Endodermal cell (in vitro differentiated cells): ENCODE measurements at regions not wholly inside any gene's neighbourhood (a gene's known extent, or its start where the extent isn't known, plus 50 kb on each side); places are given as distances from the start of the nearest gene placed in this dataset.
"Not testable (repeated sequence)": the region's sequence is repeated elsewhere in the genome, so short reads cannot be mapped to it uniquely, and the experiment has no call there.

Source experiments
- DNase-seq: peaks from one replicate; pipeline ENCODE4 v3.0.0-alpha.2; 2017
- H3K27ac ChIP-seq: 2 replicates; pipeline ENCODE4 v1.5.1; 2013; ENCODE audit warnings: mild to moderate bottlenecking, low read depth, low read length, moderate library complexity
- H3K27me3 ChIP-seq: 2 replicates; pipeline ENCODE4 v1.6.1; 2013; ENCODE audit warnings: mild to moderate bottlenecking, low read length, moderate library complexity; ENCODE audit not compliant: insufficient read depth, control insufficient read depth, poor library complexity, severe bottlenecking
- H3K36me3 ChIP-seq: 2 replicates; pipeline ENCODE4 v1.7.0; 2013; ENCODE audit warnings: mild to moderate bottlenecking, low read length, moderate library complexity; ENCODE audit not compliant: control insufficient read depth, insufficient read depth
- H3K4me1 ChIP-seq: one replicate; pipeline ENCODE4 v1.7.0; 2013; ENCODE audit warnings: low read length; ENCODE audit not compliant: control insufficient read depth, insufficient read depth
- H3K4me3 ChIP-seq: 2 replicates; pipeline ENCODE4 v1.5.1; 2013; ENCODE audit warnings: mild to moderate bottlenecking, low read length, moderate library complexity
- H3K9ac ChIP-seq: 2 replicates; pipeline ENCODE4 v1.6.1; 2013; ENCODE audit warnings: mild to moderate bottlenecking, low read length, moderate library complexity; ENCODE audit not compliant: poor library complexity, severe bottlenecking; ENCODE audit errors: extremely low read depth
- H3K9me3 ChIP-seq: 2 replicates; pipeline ENCODE4 v1.6.1; 2013; ENCODE audit warnings: mild to moderate bottlenecking, low read length, moderate library complexity; ENCODE audit not compliant: control insufficient read depth
- H3K27ac Mint-ChIP-seq: 2 replicates; pipeline ENCODE4 v1.8.0; 2020; ENCODE audit warnings: mixed read lengths
- H3K27me3 Mint-ChIP-seq: 2 replicates; pipeline ENCODE4 v1.8.0; 2021; ENCODE audit warnings: mild to moderate bottlenecking, mixed read lengths; ENCODE audit not compliant: insufficient read depth
- H3K36me3 Mint-ChIP-seq: 2 replicates; pipeline ENCODE4 v1.8.0; 2020; ENCODE audit warnings: low read depth, mixed read lengths
- H3K4me1 Mint-ChIP-seq: 2 replicates; pipeline ENCODE4 v1.8.0; 2020; ENCODE audit warnings: mixed read lengths
- H3K4me3 Mint-ChIP-seq: 2 replicates; pipeline ENCODE4 v1.8.0; 2020; ENCODE audit warnings: mild to moderate bottlenecking, moderate library complexity, mixed read lengths
- H3K9me3 Mint-ChIP-seq: 2 replicates; pipeline ENCODE4 v1.8.0; 2020; ENCODE audit warnings: mild to moderate bottlenecking, mixed read lengths
- WGBS, 2 experiments: methylation state at CpG; one replicate each; pipeline versions ENCODE4 v1.1.5 to v1.1.7; 2013; ENCODE audit warnings: missing lambda C conversion rate in 2 of 2, mixed read lengths in 1 of 2; ENCODE audit not compliant: insufficient coverage in 1 of 2, insufficient read length in 1 of 2; 5-methylcytosine and 5-hydroxymethylcytosine counted together
- TF ChIP-seq, protein P1 (sequence below): fragments of 200-600 bp; sonication (generic); conservative IDR thresholded peaks from 2 replicates; pipeline ENCODE4 v1.5.0; 2021; ENCODE audit warnings: antibody characterized with exemption, mild to moderate bottlenecking

DNA sequence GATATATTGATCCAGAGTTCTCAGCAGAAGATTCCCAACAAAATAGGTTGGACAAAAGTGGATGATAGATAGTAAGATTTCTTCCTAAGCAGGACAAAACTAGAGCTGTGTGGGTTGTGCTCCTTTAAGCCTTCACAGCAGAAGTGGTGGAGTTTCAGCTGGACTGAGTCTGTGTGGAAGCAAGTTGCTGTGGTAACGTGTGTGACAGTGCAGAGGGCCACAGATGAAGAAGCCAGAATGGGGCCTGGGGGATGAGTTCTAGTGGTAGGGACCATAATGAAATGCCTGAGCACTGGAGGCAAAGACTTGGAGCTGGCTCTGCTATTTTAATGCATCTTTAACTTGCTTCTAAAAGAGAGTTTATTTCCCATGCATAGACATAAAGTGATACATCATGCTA is 238.7 kb upstream of the POGK start:
- H3K4me1 ChIP-seq: no peaks in the 10 kb centered on the region
- peaks cover 4% of the 10 kb centered on the region for H3K9me3 Mint-ChIP-seq
- H3K9me3 ChIP-seq: no peaks in the 10 kb centered on the region
- 87 to 100% methylated on average over 1 of the region's 1 CpG for WGBS, 2 experiments
- H3K27ac Mint-ChIP-seq: no peak overlapping the region
- no peak overlapping the region for H3K4me3 Mint-ChIP-seq
- H3K36me3 ChIP-seq: no peaks in the 10 kb centered on the region
- no peak overlapping the region for H3K4me3 ChIP-seq
- no peak for DNase-seq
- TF ChIP-seq, protein P1, sequence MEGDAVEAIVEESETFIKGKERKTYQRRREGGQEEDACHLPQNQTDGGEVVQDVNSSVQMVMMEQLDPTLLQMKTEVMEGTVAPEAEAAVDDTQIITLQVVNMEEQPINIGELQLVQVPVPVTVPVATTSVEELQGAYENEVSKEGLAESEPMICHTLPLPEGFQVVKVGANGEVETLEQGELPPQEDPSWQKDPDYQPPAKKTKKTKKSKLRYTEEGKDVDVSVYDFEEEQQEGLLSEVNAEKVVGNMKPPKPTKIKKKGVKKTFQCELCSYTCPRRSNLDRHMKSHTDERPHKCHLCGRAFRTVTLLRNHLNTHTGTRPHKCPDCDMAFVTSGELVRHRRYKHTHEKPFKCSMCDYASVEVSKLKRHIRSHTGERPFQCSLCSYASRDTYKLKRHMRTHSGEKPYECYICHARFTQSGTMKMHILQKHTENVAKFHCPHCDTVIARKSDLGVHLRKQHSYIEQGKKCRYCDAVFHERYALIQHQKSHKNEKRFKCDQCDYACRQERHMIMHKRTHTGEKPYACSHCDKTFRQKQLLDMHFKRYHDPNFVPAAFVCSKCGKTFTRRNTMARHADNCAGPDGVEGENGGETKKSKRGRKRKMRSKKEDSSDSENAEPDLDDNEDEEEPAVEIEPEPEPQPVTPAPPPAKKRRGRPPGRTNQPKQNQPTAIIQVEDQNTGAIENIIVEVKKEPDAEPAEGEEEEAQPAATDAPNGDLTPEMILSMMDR: no peak
- H3K27ac ChIP-seq: no peak overlapping the region
- H3K9ac ChIP-seq: no peak overlapping the region
- H3K36me3 Mint-ChIP-seq: no peaks in the 10 kb centered on the region
- H3K27me3 ChIP-seq: no peaks in the 10 kb centered on the region
- H3K27me3 Mint-ChIP-seq: no peaks in the 10 kb centered on the region
- peaks cover 7% of the 10 kb centered on the region for H3K4me1 Mint-ChIP-seq

DNA sequence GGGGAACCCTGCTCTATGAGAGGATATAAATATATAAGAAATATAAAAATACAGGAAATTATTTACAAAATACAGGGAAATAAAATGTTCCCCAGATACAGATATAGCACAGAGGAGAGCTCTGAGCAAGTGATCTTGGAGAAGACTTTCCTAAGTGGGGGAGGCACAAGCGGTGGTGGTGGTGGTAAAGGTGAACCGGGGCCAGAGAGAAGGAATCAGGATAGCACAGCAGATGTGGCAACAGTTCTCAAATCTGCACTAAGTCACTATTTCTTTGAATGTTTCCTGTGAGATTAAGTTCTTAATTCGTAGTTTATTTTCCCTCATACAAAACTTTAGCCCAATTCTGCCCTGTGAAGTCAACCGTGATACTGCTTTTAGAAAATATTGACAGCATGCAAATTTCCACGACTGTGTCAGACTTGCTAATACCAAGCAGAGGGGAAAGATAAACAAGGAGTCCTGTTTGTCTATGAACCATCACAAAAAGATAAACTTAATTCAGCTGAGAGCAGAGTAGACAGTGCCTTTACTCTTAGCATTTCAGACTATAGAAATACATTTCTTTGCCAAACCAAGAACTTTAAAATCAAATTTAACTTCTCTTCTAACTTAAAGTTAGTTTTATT is 237.5 kb upstream of the POGK start:
- no peaks in the 10 kb centered on the region for H3K9me3 ChIP-seq
- TF ChIP-seq, protein P1: no peak
- H3K27me3 Mint-ChIP-seq: no peaks in the 10 kb centered on the region
- H3K27ac ChIP-seq: no peak overlapping the region
- H3K9ac ChIP-seq: no peak overlapping the region
- H3K36me3 Mint-ChIP-seq: no peaks in the 10 kb centered on the region
- no peak overlapping the region for H3K4me3 ChIP-seq
- no peak overlapping the region for H3K27ac Mint-ChIP-seq
- H3K9me3 Mint-ChIP-seq: peaks cover 4% of the 10 kb centered on the region
- DNase-seq: no peak
- no peaks in the 10 kb centered on the region for H3K27me3 ChIP-seq
- no peak overlapping the region for H3K4me3 Mint-ChIP-seq
- no peaks in the 10 kb centered on the region for H3K4me1 ChIP-seq
- WGBS, 2 experiments: 90 to 97% methylated on average over 5 of the region's 5 CpGs
- peaks cover 7% of the 10 kb centered on the region for H3K4me1 Mint-ChIP-seq
- H3K36me3 ChIP-seq: no peaks in the 10 kb centered on the region

DNA sequence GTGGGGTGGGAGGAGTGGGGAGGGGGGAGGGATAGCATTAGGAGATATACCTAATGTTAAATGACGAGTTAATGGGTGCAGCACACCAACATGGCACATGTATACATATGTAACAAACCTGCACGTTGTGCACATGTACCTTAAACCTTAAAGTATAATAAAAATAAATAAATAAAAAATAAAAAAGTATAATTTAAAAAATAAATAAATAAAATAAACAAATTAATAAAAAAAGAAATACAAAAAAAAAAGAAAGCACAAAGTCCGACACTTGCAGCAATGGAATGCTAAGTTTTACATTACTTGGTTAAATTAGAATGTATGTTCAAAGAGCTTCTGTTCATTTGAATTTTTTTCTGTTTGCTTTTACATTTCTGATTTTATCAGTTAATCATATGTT is 236.5 kb upstream of the POGK start:
- H3K9me3 Mint-ChIP-seq, H3K27ac ChIP-seq, DNase-seq, H3K27me3 ChIP-seq, H3K4me1 Mint-ChIP-seq, H3K27me3 Mint-ChIP-seq, H3K4me3 Mint-ChIP-seq, H3K9me3 ChIP-seq, H3K4me1 ChIP-seq, H3K27ac Mint-ChIP-seq, H3K36me3 Mint-ChIP-seq, H3K36me3 ChIP-seq, H3K9ac ChIP-seq, H3K4me3 ChIP-seq: not testable (repeated sequence)
- 100% methylated on average over 1 of the region's 3 CpGs; no CpG with 5 or more reads in 1 of the 2 experiments for WGBS, 2 experiments

DNA sequence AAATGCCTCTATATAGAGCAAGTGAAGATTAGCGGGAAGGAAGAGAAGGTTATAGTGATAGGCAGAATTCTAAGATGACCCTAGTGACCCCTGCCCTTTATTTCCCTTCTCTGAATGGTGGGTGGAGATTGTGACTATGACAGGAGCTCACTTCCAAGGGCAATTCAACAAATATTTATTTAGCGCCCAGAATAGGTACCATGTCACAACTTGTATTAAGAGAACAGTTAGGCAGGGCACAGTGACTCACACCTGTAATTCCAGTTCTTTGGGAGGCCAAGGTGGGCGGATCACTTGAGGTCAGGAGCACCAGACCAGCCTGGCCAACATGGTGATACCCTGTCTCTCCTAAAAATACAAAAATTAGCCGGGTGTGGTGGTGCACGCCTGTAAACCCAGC is 236.0 kb upstream of the POGK start:
- Histone ChIP-seq H3K9ac (no peak overlapping the region), H3K27ac (no peak overlapping the region), H3K27me3 (no peaks in the 10 kb centered on the region), H3K9me3 (no peaks in the 10 kb centered on the region), H3K4me1 (no peaks in the 10 kb centered on the region), H3K36me3 (no peaks in the 10 kb centered on the region), H3K4me3 (no peak overlapping the region)
- H3K27ac Mint-ChIP-seq: no peak overlapping the region
- no peak for DNase-seq
- TF ChIP-seq, protein P1: no peak
- H3K9me3 Mint-ChIP-seq: peaks cover 4% of the 10 kb centered on the region
- H3K4me3 Mint-ChIP-seq: no peak overlapping the region
- H3K4me1 Mint-ChIP-seq: peaks cover 7% of the 10 kb centered on the region
- WGBS, 2 experiments: 94 to 100% methylated on average over 4 to 5 of the region's 5 CpGs
- H3K27me3 Mint-ChIP-seq: no peaks in the 10 kb centered on the region
- H3K36me3 Mint-ChIP-seq: no peaks in the 10 kb centered on the region
